Stimulated activated CD4-positive, alpha-beta T cell treated with anti-CD3 and anti-CD28 coated beads, Interleukin-15, amount 100 ng/mL, for 24 hours (primary cell): ENCODE measurements at regions not wholly inside any gene's neighbourhood (a gene's known extent, or its start where the extent isn't known, plus 50 kb on each side); places are given as distances from the start of the nearest gene placed in this dataset.
"Not testable (repeated sequence)": the region's sequence is repeated elsewhere in the genome, so short reads cannot be mapped to it uniquely, and the experiment has no call there.

Experiments
- DNase-seq: peaks from one replicate; pipeline ENCODE4 v3.0.0-alpha.2; 2020

- not testable (repeated sequence) for DNase-seq
Observed at GRCh38 chr2:89969190-89969589, 1277.7 kb downstream of the RPIA start.

GRCh38 chr2:89973849-89974248 is 1282.4 kb downstream of the RPIA start:
- DNase-seq: not testable (repeated sequence)

- DNase-seq: not testable (repeated sequence)
Observed at GRCh38 chr2:89979826-89980537, 1288.5 kb downstream of the RPIA start.

- DNase-seq: not testable (repeated sequence)
Observed at GRCh38 chr2:89982246-89982645, 1290.8 kb downstream of the RPIA start.

- DNase-seq: not testable (repeated sequence)
Observed at GRCh38 chr2:89985650-89986049, 1294.2 kb downstream of the RPIA start.

GRCh38 chr2:89986532-89986931 is 1295.1 kb downstream of the RPIA start:
- DNase-seq: not testable (repeated sequence)

- DNase-seq: not testable (repeated sequence)
Observed at GRCh38 chr2:89996779-89997178, 1305.3 kb downstream of the RPIA start.

- not testable (repeated sequence) for DNase-seq
Observed at GRCh38 chr2:90004553-90004952, 1313.1 kb downstream of the RPIA start.

- DNase-seq: not testable (repeated sequence)
Observed at GRCh38 chr2:90010442-90011100, 1319.1 kb downstream of the RPIA start.

- not testable (repeated sequence) for DNase-seq
Observed at GRCh38 chr2:90011101-90011443, 1319.6 kb downstream of the RPIA start.

- not testable (repeated sequence) for DNase-seq
Observed at GRCh38 chr2:90019908-90020307, 1328.4 kb downstream of the RPIA start.

- DNase-seq: not testable (repeated sequence)
Observed at GRCh38 chr2:90021234-90021633, 1329.8 kb downstream of the RPIA start.

GRCh38 chr2:90027231-90027643 is 1335.8 kb downstream of the RPIA start:
- DNase-seq: not testable (repeated sequence)

- not testable (repeated sequence) for DNase-seq
Observed at GRCh38 chr2:90028381-90029079, 1337.1 kb downstream of the RPIA start.

GRCh38 chr2:90029080-90029428 is 1337.6 kb downstream of the RPIA start:
- DNase-seq: not testable (repeated sequence)

- DNase-seq: not testable (repeated sequence)
Observed at GRCh38 chr2:90032269-90032668, 1340.8 kb downstream of the RPIA start.

GRCh38 chr2:90036335-90036734 is 1344.9 kb downstream of the RPIA start:
- DNase-seq: not testable (repeated sequence)

GRCh38 chr2:90039093-90039492 is 1347.6 kb downstream of the RPIA start:
- DNase-seq: not testable (repeated sequence)

- not testable (repeated sequence) for DNase-seq
Observed at GRCh38 chr2:90047776-90048175, 1356.3 kb downstream of the RPIA start.

GRCh38 chr2:90052113-90052631 is 1360.7 kb downstream of the RPIA start:
- not testable (repeated sequence) for DNase-seq

GRCh38 chr2:90069290-90069894 is 1377.9 kb downstream of the RPIA start:
- peak; percentile 27 for DNase-seq

GRCh38 chr2:90076311-90076710 is 1384.8 kb downstream of the RPIA start:
- DNase-seq: no peak

- no peak for DNase-seq
Observed at GRCh38 chr2:90077948-90078347, 1386.5 kb downstream of the RPIA start.
